K562 (cell line): ENCODE measurements at regions not wholly inside any gene's neighbourhood (a gene's known extent, or its start where the extent isn't known, plus 50 kb on each side); places are given as distances from the start of the nearest gene placed in this dataset.

Experiments used
- ATAC-seq: fragments of 200-7000 bp; cut with Tn5 transposase; 3 replicates; pipeline ENCODE4 v1.9.1; 2020; ENCODE audit warnings: moderate library complexity
- BruUV-seq: library from RNA; stranded (reverse); fragments of 400-500 nt; replicated peaks from 2 replicates; lab custom pipeline; 2021; lab: Mats Ljungman, UMichigan
- CTCF ChIA-PET: fragments of 300-600 bp; formaldehyde crosslinking; extraction: SDS; loops from one replicate; lab custom pipeline; 2021; ENCODE audit warnings: low intra/inter-chr PET ratio; lab: Yijun Ruan, JAX
- POLR2A ChIA-PET: fragments of 300-600, 350-650 bp; sonication (Branson Sonifier 250); formaldehyde crosslinking; extraction: SDS; loops from one replicate; lab custom pipeline; 2021; ENCODE audit warnings: antibody characterized with exemption, inconsistent platforms; lab: Yijun Ruan, JAX
- DNase-seq, 4 experiments: peaks; one replicate each; pipeline versions ENCODE4 v3.0.0 to v3.0.0-alpha.2; 2011 to 2018; ENCODE audit warnings: low spot score in 3 of 4, mixed read lengths in 3 of 4; ENCODE audit errors: extremely low read depth in 1 of 4
- FAIRE-seq: peaks from 2 replicates; lab custom pipeline; 2011; peaks lifted over from hg19 to GRCh38; lab: Jason Lieb, UNC
- H2AFZ ChIP-seq: 2 replicates; pipeline ENCODE4 v1.6.0; 2011; ENCODE audit warnings: low read depth, low read length, control low read depth, inconsistent platforms
- H3K27ac ChIP-seq: fragments of 200-600 bp; 3 replicates; pipeline ENCODE4 v1.8.0; 2011; ENCODE audit warnings: low read depth, mild to moderate bottlenecking, control low read depth, inconsistent platforms, low read length, moderate library complexity, mixed read lengths; ENCODE audit errors: extremely low read depth
- H3K27me3 ChIP-seq, 2 experiments: fragments of 300-600 bp in 1 of 2; 2 replicates in 1 of 2; 3 replicates in 1 of 2; pipeline versions ENCODE4 v1.6.0 to v1.8.0; 2011; ENCODE audit warnings: inconsistent platforms in 2 of 2, low read length in 2 of 2, mild to moderate bottlenecking in 1 of 2, mixed read lengths in 1 of 2, moderate library complexity in 1 of 2; ENCODE audit not compliant: control insufficient read depth in 2 of 2, insufficient read depth in 2 of 2
- H3K36me3 ChIP-seq: fragments of 300-600 bp; 3 replicates; pipeline ENCODE4 v1.8.0; 2011; ENCODE audit warnings: mild to moderate bottlenecking, low read length, inconsistent platforms; ENCODE audit not compliant: control insufficient read depth, insufficient read depth
- H3K4me1 ChIP-seq, 2 experiments: fragments of 200-600 bp in 1 of 2; replicated peaks in 1 of 2; 2 replicates in 1 of 2; 3 replicates in 1 of 2; pipeline versions ENCODE4 v1.5.1 to v1.8.0; 2011; ENCODE audit warnings: inconsistent platforms in 2 of 2, low read length in 2 of 2, mild to moderate bottlenecking in 1 of 2, mixed read lengths in 1 of 2, moderate library complexity in 1 of 2; ENCODE audit not compliant: control insufficient read depth in 2 of 2, insufficient read depth in 2 of 2
- H3K4me2 ChIP-seq: 2 replicates; pipeline ENCODE4 v1.6.1; 2011; ENCODE audit warnings: low read length, control low read depth, inconsistent platforms, mixed read lengths; ENCODE audit not compliant: insufficient read depth
- H3K4me3 ChIP-seq: fragments of 200-600 bp; sonication (generic), shearing (Covaris generic); 2 replicates; pipeline ENCODE4 v1.5.1; 2016; ENCODE audit warnings: control low read depth, inconsistent platforms
- H3K79me2 ChIP-seq: fragments of 200-600 bp; 3 replicates; pipeline ENCODE4 v1.8.0; 2011; ENCODE audit warnings: low read length, inconsistent platforms; ENCODE audit not compliant: control insufficient read depth, insufficient read depth
- H3K9ac ChIP-seq, 2 experiments: 2 replicates each; pipeline versions ENCODE4 v1.6.0 to v1.6.1; 2011; ENCODE audit warnings: low read depth in 2 of 2, low read length in 2 of 2, control low read depth in 1 of 2, inconsistent platforms in 1 of 2, mild to moderate bottlenecking in 1 of 2, mixed read lengths in 1 of 2; ENCODE audit not compliant: insufficient read depth in 1 of 2
- H3K9me1 ChIP-seq: one replicate; pipeline ENCODE4 v1.6.0; 2011; ENCODE audit warnings: inconsistent platforms, mild to moderate bottlenecking, low read length, moderate library complexity; ENCODE audit not compliant: control insufficient read depth, insufficient read depth
- H3K9me3 ChIP-seq: replicated peaks from 2 replicates; pipeline ENCODE4 v1.5.1; 2011; ENCODE audit warnings: low read depth, low read length, inconsistent platforms; ENCODE audit not compliant: control insufficient read depth, insufficient read depth
- H4K20me1 ChIP-seq: replicated peaks from 2 replicates; pipeline ENCODE4 v1.6.1; 2011; ENCODE audit warnings: low read length, inconsistent platforms, mixed read lengths; ENCODE audit not compliant: control insufficient read depth, insufficient read depth
- C11orf30 ChIP-seq: fragments of 450-650 bp; IDR thresholded peaks from 2 replicates; pipeline ENCODE4 v1.6.1; 2016; ENCODE audit warnings: low read depth, mild to moderate bottlenecking
- NCOA2 ChIP-seq, 2 experiments: fragments of 450-650 bp; IDR thresholded peaks; 2 replicates each; pipeline ENCODE4 v1.6.1; 2018; ENCODE audit warnings: mild to moderate bottlenecking in 2 of 2, moderate library complexity in 1 of 2; ENCODE audit not compliant: partially characterized antibody in 2 of 2
- NR2C2 ChIP-seq, 2 experiments: fragments of 200-800 bp in 1 of 2; sonication (Bioruptor generic) in 1 of 2; sonication (generic) in 1 of 2; formaldehyde crosslinking in 1 of 2; IDR thresholded peaks; 2 replicates each; pipeline versions ENCODE4 v1.6.1 to v1.8.0; 2016 to 2022; ENCODE audit warnings: mild to moderate bottlenecking in 1 of 2, missing compliant biosample characterization in 1 of 2, missing genetic modification characterization in 1 of 2, missing genetic modification reagents in 1 of 2
- SFPQ ChIP-seq: fragments of 200-400 bp; formaldehyde crosslinking; IDR thresholded peaks from 2 replicates; pipeline ENCODE4 v1.6.1; 2017; ENCODE audit warnings: mild to moderate bottlenecking, low read depth, low read length, moderate library complexity
- WGBS: fragments of 100-300 bp; shearing (Covaris generic); methylation state at CpG from one replicate; pipeline ENCODE4 v1.1.6; 2016; ENCODE audit warnings: low coverage, mixed read lengths; ENCODE audit not compliant: insufficient coverage; ENCODE audit errors: missing lambda C conversion rate; 5-methylcytosine and 5-hydroxymethylcytosine counted together
- in situ Hi-C: fragments of 300-500 bp; cut with MboI; formaldehyde crosslinking; loops from 4 replicates; pipeline ENCODE4 v1.15.0; 2018; ENCODE audit warnings: inconsistent platforms, mixed read lengths
- intact Hi-C: fragments of 100-400 bp; cut with micrococcal nuclease; formaldehyde crosslinking; loops from 2 replicates; pipeline ENCODE4 v1.14.2; 2022

GRCh38 chr16:86791287-86792035, 213.1 kb downstream of the FOXL1 start:
- POLR2A ChIA-PET = no interaction called here

DNA sequence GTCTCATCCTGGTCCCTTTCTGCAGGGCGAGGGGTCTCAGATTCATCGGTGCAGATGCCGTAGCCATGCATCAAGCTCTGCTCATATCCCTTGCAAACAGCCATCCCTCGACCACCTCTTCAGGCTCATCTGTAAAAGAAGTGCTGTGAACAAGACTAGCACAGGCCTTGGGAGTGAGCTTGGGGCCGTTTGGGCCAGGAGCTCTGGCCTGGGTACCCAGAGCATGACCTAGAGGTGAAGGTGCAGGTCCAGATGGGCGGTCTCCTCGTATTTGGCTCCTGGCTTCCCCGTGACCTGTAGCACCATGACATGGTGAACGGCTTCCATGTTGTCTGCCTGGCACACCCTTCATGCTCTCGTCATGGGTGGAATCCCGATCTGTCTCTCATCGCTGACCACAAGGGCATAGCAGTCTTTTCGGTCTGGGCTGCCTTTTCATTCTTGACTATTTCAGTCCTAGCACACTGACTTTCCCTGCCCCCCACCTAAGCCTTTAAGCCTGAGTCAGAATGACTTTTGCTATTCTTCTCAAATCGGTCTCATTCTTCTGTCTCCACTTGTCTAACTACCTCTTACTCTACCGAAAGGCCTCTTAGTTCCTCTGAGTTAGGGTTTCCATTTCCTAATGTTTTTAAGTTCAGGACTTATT, 216.0 kb downstream of the FOXL1 start:
- peaks cover 2% of the 10 kb centered on the region for H3K9me1 ChIP-seq
- H3K4me1 ChIP-seq = no peaks in the 10 kb centered on the region
- H3K4me2 ChIP-seq = no peak overlapping the region
- no peaks in the 10 kb centered on the region for H4K20me1 ChIP-seq
- H3K79me2 ChIP-seq = no peaks in the 10 kb centered on the region
- 2% methylated on average over 15 of the region's 15 CpGs for WGBS
- FAIRE-seq (no peak), DNase-seq (no peak), ATAC-seq (no peak)
- no peak overlapping the region for H3K27ac ChIP-seq
- POLR2A ChIA-PET = no interaction called here
- no peaks in the 10 kb centered on the region for H3K36me3 ChIP-seq
- no peak overlapping the region for H2AFZ ChIP-seq
- CTCF ChIA-PET = no interaction called here
- TF ChIP-seq SFPQ (no peak), C11orf30 (peak; percentile 6; the same call in 1 of the 2 replicates)
- in situ Hi-C loops = no loop called here
- no peak overlapping the region for H3K9ac ChIP-seq
- intact Hi-C loops = no loop called here
- H3K4me3 ChIP-seq = no peak overlapping the region
- no TSS peak for BruUV-seq
- H3K27me3 ChIP-seq = peaks cover 24 to 34% of the 10 kb centered on the region in 2 experiments; a peak in 4 of 5 replicates
- H3K9me3 ChIP-seq = no peaks in the 10 kb centered on the region

More at GRCh38 chr16:86791287-86792035, 213.1 kb downstream of the FOXL1 start:
- ATAC-seq (no peak), DNase-seq (no peak), FAIRE-seq (no peak)
- CTCF ChIA-PET = interaction anchor here (0.7 kb wide), 1 partner anchor 102 kb away, joined by 4 read pairs; no protein-coding TSS in a partner anchor
- TF ChIP-seq NCOA2 (IDR thresholded peaks at IDR 0.05; ENCODE audit: partially characterized antibody in 2 of 2) = peak in 1 of 2 experiments; percentile 86
- TF ChIP-seq NR2C2 (CRISPR knock-in tag; IDR thresholded peaks at IDR 0.05) = no peak
- no peak for TF ChIP-seq NR2C2 (tag; IDR thresholded peaks at IDR 0.05)
- no peak overlapping the region for H3K4me3 ChIP-seq
- H3K4me2 ChIP-seq = no peak overlapping the region
- H3K9me3 ChIP-seq = no peaks in the 10 kb centered on the region
- no peaks in the 10 kb centered on the region for H3K4me1 ChIP-seq
- H3K27ac ChIP-seq = no peak overlapping the region
- H3K9me1 ChIP-seq = peaks cover 2% of the 10 kb centered on the region
- H3K79me2 ChIP-seq = no peaks in the 10 kb centered on the region
- intact Hi-C loops = no loop called here
- 0 out of 2 replicates have a peak, but pooled peaks cover 5% of the 10 kb centered on the region for H4K20me1 ChIP-seq
- 2% methylated on average over 19 of the region's 20 CpGs for WGBS
- H3K36me3 ChIP-seq = no peaks in the 10 kb centered on the region
- in situ Hi-C loops = no loop called here
- no TSS peak for BruUV-seq
- H3K27me3 ChIP-seq = peaks cover 34 to 51% of the 10 kb centered on the region in 2 experiments; a peak in 4 of 5 replicates
- H2AFZ ChIP-seq = no peak overlapping the region
- no peak overlapping the region for H3K9ac ChIP-seq
